ENCODE measurements at regions not wholly inside any gene's neighbourhood (a gene's known extent, or its start where the extent isn't known, plus 50 kb on each side); places are given as distances from the start of the nearest gene placed in this dataset.

GRCh38 chr6:163946437-163946836 is 531.9 kb downstream of the QKI start:
- no peak overlapping the region for H3K4me3 ChIP-seq
- DNase-seq (ENCODE audit: low spot score): no peak
- no peak for TF ChIP-seq CTCF (IDR thresholded peaks at IDR 0.05)
- H3K27ac ChIP-seq: no peak overlapping the region

- no peak overlapping the region for H3K4me3 ChIP-seq
Observed at GRCh38 chr6:163945808-163946207, 531.3 kb downstream of the QKI start.

GRCh38 chr6:163944897-163945296 is 530.4 kb downstream of the QKI start:
- DNase-seq (ENCODE audit: low spot score): no peak
- Histone ChIP-seq H3K27ac (no peak overlapping the region), H3K4me3 (no peak overlapping the region)
- TF ChIP-seq CTCF (IDR thresholded peaks at IDR 0.05): no peak

More at GRCh38 chr6:163945808-163946207, 531.3 kb downstream of the QKI start:
- no peak for DNase-seq (ENCODE audit: low spot score)
- peak overlapping the region in 1 of 2 donors; percentile 31 for H3K27ac ChIP-seq
- TF ChIP-seq CTCF (IDR thresholded peaks at IDR 0.05): no peak

- H3K27ac ChIP-seq: peak overlapping the region in 1 of 2 donors; percentile 51
- peak overlapping the region; percentile 1 for H3K4me3 ChIP-seq
- DNase-seq (ENCODE audit: low spot score): no peak
- no peak for TF ChIP-seq CTCF (IDR thresholded peaks at IDR 0.05)
Observed at GRCh38 chr6:163943607-163944385, 529.3 kb downstream of the QKI start.

GRCh38 chr6:163942790-163943189 is 528.3 kb downstream of the QKI start:
- no peak overlapping the region for H3K4me3 ChIP-seq
- no peak overlapping the region for H3K27ac ChIP-seq
- no peak for TF ChIP-seq CTCF (IDR thresholded peaks at IDR 0.05)
- DNase-seq (ENCODE audit: low spot score): no peak

GRCh38 chr6:163941624-163941976 is 527.1 kb downstream of the QKI start:
- no peak for TF ChIP-seq CTCF (IDR thresholded peaks at IDR 0.05)
- DNase-seq (ENCODE audit: low spot score): no peak
- Histone ChIP-seq H3K27ac (peak overlapping the region in 1 of 2 donors; percentile 38), H3K4me3 (peak overlapping the region; percentile 11)
